Fibroblast of lung (primary cell): ENCODE measurements at regions not wholly inside any gene's neighbourhood (a gene's known extent, or its start where the extent isn't known, plus 50 kb on each side); places are given as distances from the start of the nearest gene placed in this dataset.

ENCODE experiments used
- CTCF ChIP-seq, 2 donors: IDR thresholded peaks in 1 of 2; conservative IDR thresholded peaks in 1 of 2; 1 replicate in 1 of 2; 2 replicates in 1 of 2; pipeline ENCODE4 v1.5.1; 2011 to 2012; ENCODE audit warnings: low read length in 2 of 2, control low read depth in 1 of 2, inconsistent platforms in 1 of 2, low read depth in 1 of 2, mild to moderate bottlenecking in 1 of 2
- EZH2 ChIP-seq: IDR thresholded peaks from 2 replicates; pipeline ENCODE4 v1.5.1; 2012; ENCODE audit warnings: low read length, control low read depth, mild to moderate bottlenecking; ENCODE audit errors: missing control alignments

DNA sequence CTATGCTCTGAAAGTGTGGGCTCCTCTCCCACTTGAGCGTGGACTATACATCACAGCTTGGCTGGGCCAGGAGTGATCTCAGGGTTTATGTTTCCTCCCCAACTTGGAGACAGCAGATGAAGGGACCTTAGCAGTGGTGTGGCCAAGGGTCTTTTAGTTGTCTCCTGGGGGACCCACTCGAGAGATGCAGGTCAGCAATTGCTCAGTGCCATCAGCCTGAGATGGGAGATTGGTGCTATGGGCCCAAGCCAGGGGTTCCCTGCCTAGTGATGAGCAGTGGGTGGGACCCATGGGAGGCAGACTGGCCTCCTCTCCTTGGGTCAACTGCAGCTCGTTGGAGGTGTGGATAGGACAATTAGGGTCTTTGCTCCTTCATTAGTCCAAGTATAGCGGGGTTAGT lies 510.5 kb upstream of the FSHR start:
- TF ChIP-seq CTCF (conservative IDR thresholded peaks at IDR 0.05 in 1 of 2, IDR thresholded peaks at IDR 0.05 in 1 of 2; ENCODE audit: low read depth in 1 of 2, low read length in 2 of 2) = no peak
- no peak for TF ChIP-seq EZH2
